Femur (tissue), 1 donor: ENCODE measurements at regions not wholly inside any gene's neighbourhood (a gene's known extent, or its start where the extent isn't known, plus 50 kb on each side); places are given as distances from the start of the nearest gene placed in this dataset.
"Not testable (repeated sequence)": the region's sequence is repeated elsewhere in the genome, so short reads cannot be mapped to it uniquely, and the experiment has no call there.

Experiments
- DNase-seq: peaks from one replicate; pipeline ENCODE4 v3.0.0-alpha.2; 2017

GRCh38 chr14:53857625-53858344, 98.8 kb downstream of the BMP4 start:
- DNase-seq: no peak

- DNase-seq: no peak
Observed at GRCh38 chr14:53855574-53855973, 101.1 kb downstream of the BMP4 start.

GRCh38 chr14:53855127-53855526, 101.5 kb downstream of the BMP4 start:
- DNase-seq: no peak

- no peak for DNase-seq
Observed at GRCh38 chr14:53851394-53852090, 105.1 kb downstream of the BMP4 start.

GRCh38 chr14:53850714-53851296, 105.8 kb downstream of the BMP4 start:
- DNase-seq: no peak

- no peak for DNase-seq
Observed at GRCh38 chr14:53849549-53849948, 107.1 kb downstream of the BMP4 start.

GRCh38 chr14:53848854-53849253, 107.8 kb downstream of the BMP4 start:
- no peak for DNase-seq

- DNase-seq: no peak
Observed at GRCh38 chr14:53847881-53848280, 108.7 kb downstream of the BMP4 start.

GRCh38 chr14:53847057-53847456, 109.6 kb downstream of the BMP4 start:
- no peak for DNase-seq

GRCh38 chr14:53845813-53846693, 110.6 kb downstream of the BMP4 start:
- no peak for DNase-seq

GRCh38 chr14:53842938-53843337, 113.7 kb downstream of the BMP4 start:
- DNase-seq: no peak

GRCh38 chr14:53841109-53842099, 115.2 kb downstream of the BMP4 start:
- no peak for DNase-seq

GRCh38 chr14:53840444-53840843, 116.2 kb downstream of the BMP4 start:
- DNase-seq: no peak

- no peak for DNase-seq
Observed at GRCh38 chr14:53838374-53838773, 118.3 kb downstream of the BMP4 start.

GRCh38 chr14:53837656-53838055, 119.0 kb downstream of the BMP4 start:
- DNase-seq: not testable (repeated sequence)

GRCh38 chr14:53836551-53836950, 120.1 kb downstream of the BMP4 start:
- no peak for DNase-seq

GRCh38 chr14:53828820-53829219, 127.8 kb downstream of the BMP4 start:
- DNase-seq: no peak

- DNase-seq: no peak
Observed at GRCh38 chr14:53824061-53824460, 132.6 kb downstream of the BMP4 start.

- DNase-seq: peak; percentile 62
Observed at GRCh38 chr14:53814392-53814791, 142.2 kb downstream of the BMP4 start.

- no peak for DNase-seq
Observed at GRCh38 chr14:53810221-53810620, 146.4 kb downstream of the BMP4 start.

- DNase-seq: no peak
Observed at GRCh38 chr14:53808042-53808441, 148.6 kb downstream of the BMP4 start.

GRCh38 chr14:53807542-53807941, 149.1 kb downstream of the BMP4 start:
- DNase-seq: no peak
